ENCODE measurements at regions not wholly inside any gene's neighbourhood (a gene's known extent, or its start where the extent isn't known, plus 50 kb on each side); places are given as distances from the start of the nearest gene placed in this dataset.

DNA sequence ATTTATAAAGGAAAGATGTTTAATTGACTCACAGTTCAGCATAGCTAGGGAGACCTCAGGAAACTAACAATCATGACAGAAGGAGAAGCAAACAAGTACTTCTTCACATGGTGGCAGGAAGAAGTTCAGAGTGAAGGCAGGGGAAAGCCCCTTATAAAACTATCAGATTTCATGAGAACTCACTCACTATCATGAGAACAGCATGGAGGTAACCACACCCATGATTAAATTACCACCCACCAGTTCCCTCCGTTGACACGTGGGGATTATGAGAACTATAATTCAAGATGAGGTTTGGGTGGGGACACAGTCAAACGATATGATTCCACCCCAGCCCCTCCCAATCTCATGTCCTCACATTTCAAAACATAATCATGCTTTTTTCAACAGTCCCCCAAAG is 124.2 kb upstream of the PCGF5 start:
- TF ChIP-seq CTCF (IDR thresholded peaks at IDR 0.05), result no peak
- TF ChIP-seq POLR2A (IDR thresholded peaks at IDR 0.05), result no peak

Measured in tibial nerve (tissue), 3 donors.